Prostate gland (tissue), 2 donors: ENCODE measurements at regions not wholly inside any gene's neighbourhood (a gene's known extent, or its start where the extent isn't known, plus 50 kb on each side); places are given as distances from the start of the nearest gene placed in this dataset.

Experiments
- POLR2A ChIP-seq: fragments of 450-650 bp; IDR thresholded peaks from one replicate; pipeline ENCODE4 v1.6.1; 2016; ENCODE audit warnings: antibody characterized with exemption, mild to moderate bottlenecking
- TF ChIP-seq, protein P1 (sequence below), 4 experiments: fragments of 200-600 bp in 2 of 4; fragments of 450-650 bp in 2 of 4; sonication (generic) in 2 of 4; IDR thresholded peaks; 1 replicate in 3 of 4; 2 replicates in 1 of 4; pipeline ENCODE4 v1.5.1; 2016 to 2019; ENCODE audit warnings: antibody characterized with exemption in 4 of 4, mild to moderate bottlenecking in 2 of 4, moderate library complexity in 2 of 4

DNA sequence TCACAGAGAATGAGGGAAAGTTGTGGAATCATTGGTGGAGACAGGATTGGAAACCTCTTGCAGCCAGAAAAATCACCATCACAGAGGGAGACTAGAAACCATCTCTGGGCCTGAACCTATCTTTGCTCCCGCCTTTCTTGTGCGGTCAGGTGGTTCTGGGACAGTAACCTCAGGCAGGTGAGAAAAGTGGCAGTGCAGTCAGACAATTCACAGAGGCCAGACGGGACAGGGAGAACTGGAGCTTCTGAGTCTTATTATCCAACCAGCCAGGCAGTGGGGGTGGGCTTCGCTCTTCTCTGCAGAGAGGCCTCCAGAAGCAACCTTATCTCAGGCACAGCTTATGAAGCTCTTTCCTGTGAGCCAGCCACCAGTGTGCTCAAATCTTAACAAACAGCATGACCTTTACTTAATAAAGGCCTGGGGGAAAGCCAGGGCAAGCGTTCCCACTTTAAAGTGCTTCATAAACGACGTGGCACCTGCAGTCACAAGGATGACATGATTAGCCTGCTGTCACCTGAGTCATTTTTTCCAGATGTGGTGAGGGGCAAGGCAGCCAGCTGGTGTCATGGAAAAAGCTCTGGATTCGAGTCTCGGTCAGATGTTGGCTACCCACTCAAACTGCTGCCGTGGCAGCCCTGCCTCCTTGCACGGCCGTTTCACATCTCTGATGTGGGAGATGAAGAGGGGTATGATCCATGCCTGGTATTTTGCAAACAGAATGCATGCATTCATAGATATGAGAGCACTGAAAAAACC, 109.7 kb downstream of the B3GNT2 start:
- TF ChIP-seq, protein P1, sequence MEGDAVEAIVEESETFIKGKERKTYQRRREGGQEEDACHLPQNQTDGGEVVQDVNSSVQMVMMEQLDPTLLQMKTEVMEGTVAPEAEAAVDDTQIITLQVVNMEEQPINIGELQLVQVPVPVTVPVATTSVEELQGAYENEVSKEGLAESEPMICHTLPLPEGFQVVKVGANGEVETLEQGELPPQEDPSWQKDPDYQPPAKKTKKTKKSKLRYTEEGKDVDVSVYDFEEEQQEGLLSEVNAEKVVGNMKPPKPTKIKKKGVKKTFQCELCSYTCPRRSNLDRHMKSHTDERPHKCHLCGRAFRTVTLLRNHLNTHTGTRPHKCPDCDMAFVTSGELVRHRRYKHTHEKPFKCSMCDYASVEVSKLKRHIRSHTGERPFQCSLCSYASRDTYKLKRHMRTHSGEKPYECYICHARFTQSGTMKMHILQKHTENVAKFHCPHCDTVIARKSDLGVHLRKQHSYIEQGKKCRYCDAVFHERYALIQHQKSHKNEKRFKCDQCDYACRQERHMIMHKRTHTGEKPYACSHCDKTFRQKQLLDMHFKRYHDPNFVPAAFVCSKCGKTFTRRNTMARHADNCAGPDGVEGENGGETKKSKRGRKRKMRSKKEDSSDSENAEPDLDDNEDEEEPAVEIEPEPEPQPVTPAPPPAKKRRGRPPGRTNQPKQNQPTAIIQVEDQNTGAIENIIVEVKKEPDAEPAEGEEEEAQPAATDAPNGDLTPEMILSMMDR (IDR thresholded peaks at IDR 0.05): no peak
- TF ChIP-seq POLR2A: no peak
